ENCODE measurements at regions not wholly inside any gene's neighbourhood (a gene's known extent, or its start where the extent isn't known, plus 50 kb on each side); places are given as distances from the start of the nearest gene placed in this dataset.

DNA sequence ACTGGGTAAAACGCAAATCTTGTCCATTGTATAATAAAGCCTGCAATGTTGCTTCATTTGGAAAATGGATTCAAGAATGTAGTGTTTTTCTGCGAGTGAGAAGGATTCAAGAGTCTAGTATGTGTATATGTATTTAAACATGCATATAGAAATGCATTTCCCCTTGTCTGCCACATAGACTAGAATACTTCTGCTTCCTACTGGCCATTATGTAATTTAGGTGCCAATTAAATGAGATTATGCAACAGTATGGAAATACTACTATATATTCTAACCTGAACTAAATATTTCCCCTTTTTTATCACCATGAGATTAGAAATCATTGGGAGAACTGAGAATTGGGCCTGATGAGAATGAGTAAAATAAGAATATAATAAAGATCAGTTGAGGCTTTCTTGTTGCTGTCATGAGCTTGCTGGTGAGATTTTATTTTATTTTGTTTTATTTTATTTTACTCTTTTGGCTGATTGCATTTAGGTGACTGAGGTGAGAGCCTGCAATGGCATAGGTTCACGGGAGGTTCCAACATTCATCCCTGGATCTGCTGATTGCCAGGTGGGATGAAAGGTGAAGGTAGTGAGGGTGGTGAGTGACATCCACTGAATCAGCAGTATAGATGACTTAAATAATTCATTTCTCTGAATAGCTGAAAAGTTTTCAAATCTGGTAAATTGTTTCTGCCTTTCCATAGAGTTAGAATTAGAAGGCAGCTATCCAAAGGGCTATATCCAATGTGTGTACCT, 95.6 kb upstream of the SLC4A4 start:
- no peak for DNase-seq

GRCh38 chr4:71247706-71248105, 91.1 kb upstream of the SLC4A4 start:
- DNase-seq, result no peak

DNA sequence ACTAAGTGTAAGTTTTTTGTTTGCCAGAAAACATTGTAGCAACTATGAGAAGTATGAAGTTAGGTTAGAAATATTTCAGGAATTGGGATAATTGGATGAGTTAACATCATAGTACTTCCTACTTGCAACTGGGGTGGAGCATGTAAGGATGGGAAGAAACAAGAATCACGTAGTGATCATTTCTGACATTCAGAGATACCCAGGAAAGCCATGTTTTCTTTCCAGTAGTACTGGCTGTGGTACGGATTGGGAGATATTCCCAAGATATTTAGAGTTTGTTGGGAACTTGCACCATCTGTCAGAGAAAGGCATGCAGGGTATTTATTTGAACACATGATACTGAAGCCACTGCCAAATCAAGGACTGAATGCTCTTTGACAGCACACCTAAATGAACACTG, 87.6 kb upstream of the SLC4A4 start:
- no peak for DNase-seq

DNA sequence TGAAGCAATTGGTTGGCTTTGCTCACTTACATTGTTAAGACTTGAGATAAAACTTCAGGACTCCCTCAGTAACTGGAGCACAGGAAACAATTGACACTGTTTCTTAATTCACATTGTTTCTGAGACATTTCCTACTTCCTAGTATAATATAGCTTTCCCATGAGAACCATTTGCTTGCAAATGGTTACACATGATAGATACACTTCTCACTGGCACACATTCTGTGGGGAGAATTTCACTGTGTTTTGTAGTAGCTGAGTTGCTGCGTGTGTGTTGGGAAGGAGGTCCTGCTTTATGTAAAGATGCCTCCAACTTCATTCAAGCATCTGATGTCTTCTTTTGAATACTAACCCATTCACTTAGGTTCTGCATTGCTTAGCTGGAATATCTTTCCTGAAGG, 85.3 kb upstream of the SLC4A4 start:
- no peak for DNase-seq

GRCh38 chr4:71254451-71255012, 84.3 kb upstream of the SLC4A4 start:
- DNase-seq, result no peak

DNA sequence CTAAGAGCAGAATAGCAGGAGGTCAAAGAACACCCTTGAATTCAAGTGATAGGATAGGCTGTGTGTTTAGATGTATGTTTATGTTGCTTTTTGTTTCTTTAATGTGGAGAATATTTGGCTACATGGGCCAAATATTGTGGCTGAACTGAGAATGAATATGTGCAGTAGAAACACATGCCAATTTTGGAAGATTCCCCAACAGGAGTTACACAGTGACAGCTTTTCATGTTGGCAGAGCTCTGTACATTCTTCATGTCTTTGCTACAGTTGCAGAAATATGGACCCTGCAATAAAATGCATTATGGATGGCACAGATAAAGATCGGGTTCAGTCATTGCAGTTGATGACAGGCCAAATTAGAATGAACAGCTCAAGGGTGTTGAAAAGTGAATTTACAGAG, 82.8 kb upstream of the SLC4A4 start:
- DNase-seq, result no peak

GRCh38 chr4:71257761-71258160, 81.1 kb upstream of the SLC4A4 start:
- DNase-seq, result no peak

- DNase-seq, result no peak
Observed at GRCh38 chr4:71258323-71258722, 80.5 kb upstream of the SLC4A4 start.

DNA sequence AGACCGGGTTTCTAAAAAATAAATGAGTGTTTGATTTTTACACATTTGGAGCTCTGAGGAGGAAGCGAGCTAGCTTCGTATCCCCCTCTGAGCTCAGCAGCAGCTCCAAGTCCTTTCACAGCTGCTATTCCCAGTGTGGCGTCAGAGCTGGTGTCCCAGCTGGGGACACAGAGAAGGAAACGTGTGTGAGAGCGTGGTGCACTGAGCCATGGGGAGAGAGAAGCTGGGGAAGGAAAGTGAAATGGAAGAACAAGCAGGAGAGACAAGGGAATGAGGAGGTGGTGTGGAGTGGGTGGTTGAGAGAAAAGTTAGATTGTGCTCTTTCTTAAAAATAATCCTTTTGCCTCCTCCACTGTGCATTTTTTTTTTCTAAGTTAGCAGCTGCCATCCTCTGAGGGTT, 79.5 kb upstream of the SLC4A4 start:
- DNase-seq, result no peak

DNA sequence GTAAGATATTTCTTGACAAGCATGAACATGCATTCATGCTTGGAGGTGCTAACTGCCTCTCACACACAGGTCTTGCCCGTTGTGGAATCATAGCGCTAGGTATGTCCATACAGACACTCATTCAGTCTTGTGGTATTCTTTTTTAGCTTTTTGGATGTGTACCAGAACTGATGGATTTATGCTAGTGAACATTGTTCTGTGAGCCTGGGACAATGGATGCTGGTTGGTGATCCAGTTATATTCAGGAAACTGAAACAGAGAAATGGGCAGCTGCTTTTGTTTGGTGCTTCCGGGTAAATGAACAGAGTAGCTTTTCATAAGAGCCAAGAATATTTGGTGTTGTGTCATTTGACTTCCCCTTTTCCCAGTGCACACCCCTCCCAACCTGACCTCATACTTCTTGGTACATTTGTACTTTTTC, 78.9 kb upstream of the SLC4A4 start:
- peak; percentile 9 for DNase-seq

- no peak for DNase-seq
Observed at GRCh38 chr4:71260544-71260943, 78.3 kb upstream of the SLC4A4 start.

- no peak for DNase-seq
Observed at GRCh38 chr4:71261001-71261400, 77.8 kb upstream of the SLC4A4 start.

GRCh38 chr4:71261633-71262121, 77.1 kb upstream of the SLC4A4 start:
- DNase-seq, result no peak

DNA sequence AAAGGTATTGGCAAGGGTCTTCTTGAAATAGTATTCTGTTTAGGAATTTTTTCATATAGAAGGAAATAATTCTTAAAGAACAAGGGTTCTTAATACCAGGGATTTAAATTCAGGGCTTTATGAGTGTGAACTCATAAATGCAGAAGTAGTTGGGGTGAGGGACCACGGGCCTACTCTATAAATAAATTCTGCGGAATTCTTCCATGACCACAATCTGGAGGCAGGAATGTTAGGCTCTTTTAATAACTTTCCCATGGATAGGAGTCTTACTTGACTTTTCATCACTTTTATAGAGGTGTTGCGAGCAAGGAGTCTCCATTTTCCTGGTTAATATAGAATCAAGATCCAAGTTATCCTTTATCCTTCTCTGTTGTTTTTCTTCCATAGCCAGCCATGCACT, 76.7 kb upstream of the SLC4A4 start:
- no peak for DNase-seq

DNA sequence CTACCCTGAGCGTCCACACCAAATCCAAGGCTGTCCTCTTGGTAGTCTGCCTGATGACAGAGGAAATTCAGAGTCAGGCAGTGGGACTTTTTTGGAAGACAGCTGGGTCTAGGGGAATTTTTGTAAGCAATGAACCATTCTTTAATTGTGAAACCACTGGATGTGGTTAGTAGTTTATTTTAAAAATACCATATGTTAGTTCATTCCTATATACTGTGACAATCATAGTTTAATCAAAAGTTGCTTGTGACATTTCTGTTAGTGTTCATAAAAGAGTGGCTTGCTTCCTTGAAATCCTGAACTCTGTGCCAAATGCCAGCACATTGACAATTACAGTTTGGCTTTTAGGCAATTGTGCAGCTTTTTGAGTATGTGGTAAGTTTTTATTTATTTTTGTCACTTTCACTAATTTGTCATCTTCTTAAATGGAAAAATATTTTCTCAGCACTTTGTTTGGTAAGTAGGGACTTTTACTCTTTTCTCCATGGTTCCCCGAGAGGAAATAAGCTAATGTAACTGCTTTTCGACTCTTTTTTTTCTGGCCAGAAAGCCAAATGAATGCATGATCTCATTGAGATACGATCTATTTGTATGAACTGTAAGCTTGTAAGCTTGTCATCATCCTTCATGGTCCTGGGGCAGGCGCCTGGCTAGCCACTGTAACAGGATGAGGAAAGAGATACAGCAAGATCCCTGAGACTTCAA, 72.6 kb upstream of the SLC4A4 start:
- DNase-seq, result no peak

GRCh38 chr4:71267244-71267643, 71.6 kb upstream of the SLC4A4 start:
- DNase-seq, result no peak

DNA sequence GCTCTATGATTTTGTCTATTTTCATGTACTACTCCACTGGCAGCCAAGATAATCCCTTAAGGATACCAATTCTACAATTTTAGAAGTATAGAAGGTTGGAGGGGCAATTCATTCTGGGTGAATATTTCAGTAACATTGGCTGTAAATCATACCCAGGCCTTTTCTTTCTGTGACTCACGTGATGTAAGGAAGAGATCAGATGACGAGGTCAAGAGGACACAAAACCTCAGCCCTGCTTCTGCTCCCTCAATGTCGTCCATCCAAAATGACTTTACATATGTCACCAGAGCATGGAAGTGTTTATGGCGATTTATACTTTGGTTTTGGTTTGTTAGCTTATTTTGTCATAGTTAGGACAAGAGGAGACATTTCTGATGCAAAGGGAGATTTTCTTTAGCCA, 70.7 kb upstream of the SLC4A4 start:
- DNase-seq, result no peak

GRCh38 chr4:71269233-71269632, 69.6 kb upstream of the SLC4A4 start:
- DNase-seq, result no peak

DNA sequence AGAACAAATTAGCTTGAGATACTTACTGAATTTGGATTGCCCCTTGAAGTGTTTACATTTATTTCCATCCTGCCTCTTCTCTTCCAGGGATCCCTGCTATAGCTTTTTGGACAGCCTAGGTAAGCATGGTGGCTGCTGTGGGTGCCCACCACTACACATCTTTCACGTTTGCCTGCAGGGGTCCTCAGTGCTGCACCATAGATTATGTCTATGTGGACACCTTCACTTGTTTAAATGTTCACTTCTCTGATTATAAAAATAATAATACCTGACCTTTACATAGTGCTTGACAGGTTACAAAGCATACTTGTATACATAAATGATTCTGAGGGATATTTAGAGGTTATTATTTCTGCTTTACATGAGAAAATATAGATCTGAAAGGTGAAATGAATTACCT, 67.9 kb upstream of the SLC4A4 start:
- peak; percentile 30 for DNase-seq

GRCh38 chr4:71272976-71273375, 65.8 kb upstream of the SLC4A4 start:
- DNase-seq, result no peak

- no peak for DNase-seq
Observed at GRCh38 chr4:71275004-71275403, 63.8 kb upstream of the SLC4A4 start.

DNA sequence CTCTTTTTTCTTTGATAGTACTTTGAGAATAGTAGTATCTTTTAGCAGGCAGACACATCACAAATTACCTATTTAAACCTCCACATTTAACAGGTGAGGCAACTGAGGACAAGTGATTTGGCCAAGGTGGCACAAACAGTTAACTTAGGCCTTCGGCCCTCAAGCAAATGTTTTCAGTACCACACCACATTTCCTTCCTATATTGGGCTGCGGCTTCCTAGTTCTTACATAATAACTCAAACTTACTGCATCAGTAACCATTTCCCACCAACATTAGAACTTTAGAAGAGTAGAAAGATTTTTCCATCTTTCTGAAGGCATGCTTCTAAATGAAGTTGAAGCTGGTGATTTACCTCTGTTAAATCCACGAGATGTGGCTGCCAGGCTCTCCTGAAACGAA, 63.2 kb upstream of the SLC4A4 start:
- peak; percentile 4 for DNase-seq

GRCh38 chr4:71277353-71277752, 61.5 kb upstream of the SLC4A4 start:
- DNase-seq, result no peak

GRCh38 chr4:71283642-71284257, 55.1 kb upstream of the SLC4A4 start:
- no peak for DNase-seq
